Esophagus (tissue), 2 donors: ENCODE measurements at regions not wholly inside any gene's neighbourhood (a gene's known extent, or its start where the extent isn't known, plus 50 kb on each side); places are given as distances from the start of the nearest gene placed in this dataset.

Experiments
- H3K27ac ChIP-seq, 2 donors: one replicate each; pipeline ENCODE4 v1.5.1; 2013; ENCODE audit warnings: low read depth in 2 of 2, mild to moderate bottlenecking in 2 of 2, inconsistent platforms in 1 of 2, low read length in 1 of 2, moderate library complexity in 1 of 2
- H3K27me3 ChIP-seq, 2 donors: one replicate each; pipeline ENCODE4 v1.6.1; 2013; ENCODE audit warnings: low read length in 2 of 2, control low read depth in 1 of 2, mild to moderate bottlenecking in 1 of 2; ENCODE audit not compliant: insufficient read depth in 2 of 2, control insufficient read depth in 1 of 2
- H3K36me3 ChIP-seq, 2 donors: one replicate each; pipeline ENCODE4 v1.6.1; 2013; ENCODE audit warnings: low read length in 1 of 2; ENCODE audit not compliant: control insufficient read depth in 2 of 2, insufficient read depth in 2 of 2
- H3K4me1 ChIP-seq, 2 donors: one replicate each; pipeline ENCODE4 v1.6.1; 2013; ENCODE audit warnings: low read length in 1 of 2; ENCODE audit not compliant: control insufficient read depth in 2 of 2, insufficient read depth in 2 of 2
- H3K4me3 ChIP-seq, 2 donors: one replicate each; pipeline ENCODE4 v1.5.1; 2013; ENCODE audit warnings: low read length in 2 of 2, mild to moderate bottlenecking in 2 of 2, low read depth in 1 of 2, moderate library complexity in 1 of 2
- H3K9me3 ChIP-seq, 2 donors: one replicate each; pipeline ENCODE4 v1.6.1; 2013; ENCODE audit warnings: mild to moderate bottlenecking in 2 of 2, low read depth in 1 of 2, low read length in 1 of 2, moderate library complexity in 1 of 2; ENCODE audit not compliant: control insufficient read depth in 2 of 2, insufficient read depth in 1 of 2
- WGBS, 2 donors: extraction: QIAGEN DNeasy Blood & Tissue Kit; methylation state at CpG; one replicate each; pipeline ENCODE4 v1.1.7; 2013; 5-methylcytosine and 5-hydroxymethylcytosine counted together
- donor health status: healthy with polysubstance abuse.
- donor health status: Bipolar disorder and iron deficiency.

DNA sequence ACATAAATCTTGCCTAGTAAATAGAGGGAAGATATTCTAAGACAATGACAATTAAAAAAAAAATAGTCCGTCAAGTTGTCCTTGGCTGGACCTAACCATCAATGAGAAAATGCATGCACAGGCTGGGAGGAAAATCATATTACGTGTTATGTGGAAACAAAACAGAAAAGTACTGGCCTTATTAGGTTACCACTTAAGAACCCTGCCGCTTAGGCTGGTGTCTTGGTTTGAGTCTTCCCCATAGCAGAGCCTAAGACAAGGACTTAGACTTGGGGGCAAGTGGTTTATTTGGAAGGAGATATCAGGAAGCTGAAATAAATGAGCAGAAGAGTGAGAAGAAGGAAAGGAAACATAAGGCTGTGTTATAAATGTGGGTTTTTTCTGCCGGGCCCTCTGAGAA lies 186.4 kb downstream of the MRPL39 start:
- Histone ChIP-seq H3K27me3 (no peaks in the 10 kb centered on the region), H3K27ac (no peak overlapping the region), H3K36me3 (peaks cover 0 to 2% of the 10 kb centered on the region in 2 donors), H3K4me3 (no peak overlapping the region), H3K9me3 (no peaks in the 10 kb centered on the region), H3K4me1 (no peaks in the 10 kb centered on the region)
- 84 to 89% methylated on average over 4 of the region's 4 CpGs for WGBS, 2 donors

DNA sequence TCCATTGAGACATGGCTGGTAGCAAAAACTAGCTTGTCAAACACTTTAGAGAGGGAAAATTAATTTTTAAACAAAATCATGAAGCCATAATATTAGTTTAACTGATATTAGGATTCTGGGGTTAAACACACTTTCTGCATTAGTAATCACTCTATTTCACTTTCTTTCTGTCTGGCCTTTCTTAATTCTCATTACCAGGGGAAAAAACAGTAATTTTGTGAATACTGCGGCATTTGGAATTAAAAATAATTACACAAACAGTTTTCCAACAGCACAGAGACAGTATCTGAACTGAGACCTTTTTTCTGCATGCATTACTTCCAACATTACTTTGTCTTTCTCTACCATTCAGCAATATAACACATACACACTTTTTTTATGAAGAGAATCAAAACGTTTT lies 190.6 kb downstream of the MRPL39 start:
- 53 to 59% methylated on average over 2 of the region's 2 CpGs for WGBS, 2 donors
- Histone ChIP-seq H3K36me3 (peaks cover 0 to 2% of the 10 kb centered on the region in 2 donors), H3K4me1 (no peaks in the 10 kb centered on the region), H3K27me3 (no peaks in the 10 kb centered on the region), H3K4me3 (no peak overlapping the region), H3K9me3 (no peaks in the 10 kb centered on the region), H3K27ac (no peak overlapping the region)

DNA sequence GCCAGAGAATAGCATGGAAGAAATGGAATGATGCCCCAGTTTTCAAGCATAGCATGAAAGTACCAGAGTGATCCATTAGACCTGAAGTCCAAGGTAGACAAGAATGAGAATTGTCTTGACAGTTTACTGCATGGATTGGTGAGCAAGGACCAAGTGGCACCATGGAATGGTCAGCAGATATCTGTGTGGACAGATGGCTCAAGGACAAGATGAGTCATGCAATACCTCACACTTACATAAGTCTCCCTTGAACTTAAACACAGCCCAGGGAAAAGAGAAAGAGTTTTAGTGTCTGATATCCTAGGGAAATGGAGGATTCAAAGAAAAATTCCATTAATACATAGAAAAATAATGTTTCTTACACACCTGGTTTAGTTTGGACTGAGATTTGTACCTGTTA lies 195.2 kb downstream of the MRPL39 start:
- Histone ChIP-seq H3K27me3 (no peaks in the 10 kb centered on the region), H3K36me3 (no peaks in the 10 kb centered on the region), H3K9me3 (no peaks in the 10 kb centered on the region), H3K27ac (no peak overlapping the region), H3K4me3 (no peak overlapping the region), H3K4me1 (no peaks in the 10 kb centered on the region)

DNA sequence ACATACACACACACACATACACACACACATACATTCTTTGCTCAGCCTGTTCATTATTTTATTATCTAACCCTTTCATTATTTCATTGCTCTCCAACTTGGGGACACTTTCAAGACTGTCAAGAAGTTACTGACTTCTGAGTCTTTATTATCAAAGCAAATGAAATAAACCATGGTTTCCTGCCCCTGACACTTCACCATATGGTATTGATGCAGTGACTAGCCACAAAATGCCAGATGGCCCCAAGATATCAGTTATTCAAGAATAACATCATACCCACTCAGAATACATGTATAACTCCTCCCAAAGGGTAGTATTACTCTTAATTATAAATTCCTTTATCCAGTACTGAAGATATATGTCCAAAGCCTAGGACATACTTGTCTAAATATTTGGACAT lies 197.3 kb downstream of the MRPL39 start:
- no peak overlapping the region for H3K27ac ChIP-seq
- H3K27me3 ChIP-seq: no peaks in the 10 kb centered on the region
- H3K36me3 ChIP-seq: no peaks in the 10 kb centered on the region
- H3K9me3 ChIP-seq: no peaks in the 10 kb centered on the region
- H3K4me3 ChIP-seq: no peak overlapping the region
- H3K4me1 ChIP-seq: no peaks in the 10 kb centered on the region

DNA sequence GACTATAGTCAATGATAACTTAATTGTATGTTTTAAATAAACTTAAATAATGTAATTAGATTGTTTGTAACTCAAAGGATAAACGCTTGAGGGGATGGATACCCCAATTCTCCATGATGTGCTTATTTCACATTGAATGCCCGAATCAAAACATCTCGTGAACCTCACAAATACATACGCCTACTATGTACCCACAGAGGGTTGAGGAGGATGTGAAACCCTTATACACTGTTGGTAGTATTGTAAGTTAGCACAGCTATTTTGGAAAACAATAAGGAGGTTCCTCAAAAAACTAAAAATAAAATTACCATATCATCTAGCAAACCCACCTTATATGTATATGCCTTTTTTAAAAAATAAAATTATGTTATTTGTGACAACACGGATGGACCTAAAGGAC lies 198.6 kb downstream of the MRPL39 start:
- H3K36me3 ChIP-seq: no peaks in the 10 kb centered on the region
- H3K27me3 ChIP-seq: no peaks in the 10 kb centered on the region
- no peaks in the 10 kb centered on the region for H3K4me1 ChIP-seq
- no peak overlapping the region for H3K4me3 ChIP-seq
- WGBS, 2 donors: 72 to 78% methylated on average over 5 of the region's 5 CpGs
- H3K27ac ChIP-seq: no peak overlapping the region
- no peaks in the 10 kb centered on the region for H3K9me3 ChIP-seq

DNA sequence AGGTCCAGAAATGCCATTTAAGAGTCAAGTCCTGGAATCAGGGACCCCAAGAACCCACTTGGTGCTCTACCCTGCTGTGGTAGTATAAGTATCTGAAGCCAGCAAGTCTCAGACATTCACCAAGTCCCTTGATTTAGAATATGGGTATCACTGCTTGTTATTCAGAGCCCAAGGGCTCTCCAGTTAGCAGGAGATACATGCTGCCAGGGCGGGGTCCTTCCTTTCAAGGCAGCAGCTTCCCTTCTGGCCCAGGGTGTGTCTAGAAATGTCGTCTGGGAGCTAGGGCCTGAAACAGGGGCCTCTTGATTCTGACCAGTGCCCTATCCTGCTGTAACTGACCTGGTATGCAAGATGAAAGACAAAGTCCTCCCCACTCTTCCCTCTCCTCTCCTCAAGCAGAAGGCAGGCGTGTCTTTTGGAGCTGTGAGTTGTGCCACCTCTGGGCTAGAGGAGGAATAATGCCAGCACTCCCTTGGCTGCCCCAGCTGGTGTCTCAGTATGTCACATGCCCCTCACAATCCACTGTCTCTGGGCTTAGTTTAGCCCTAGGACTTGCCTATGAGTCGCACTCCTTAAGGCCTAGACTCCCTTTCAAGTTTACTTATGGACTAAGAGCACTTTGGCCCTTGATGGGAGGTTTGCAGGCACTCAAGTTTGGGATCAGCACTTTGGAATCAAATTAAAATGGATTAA lies 200.2 kb downstream of the MRPL39 start:
- H3K27me3 ChIP-seq: no peaks in the 10 kb centered on the region

DNA sequence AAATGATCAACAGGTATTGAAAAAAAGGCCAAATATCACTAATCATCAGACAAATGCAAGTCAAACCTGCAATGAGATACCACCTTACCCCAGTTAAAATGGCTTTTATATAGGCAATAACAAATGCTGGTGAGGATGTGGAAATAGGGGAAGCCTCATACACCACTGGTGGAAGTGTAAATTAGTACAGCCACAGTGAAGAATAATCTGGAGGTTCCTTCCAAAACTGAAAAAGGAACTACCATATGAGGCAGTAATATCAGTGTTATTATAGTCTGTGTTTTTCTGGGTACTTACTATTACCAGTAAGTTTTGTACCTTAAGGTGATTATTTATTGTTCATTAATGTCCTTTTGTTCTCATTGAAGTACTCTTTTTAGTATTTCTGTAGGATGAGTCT lies 201.3 kb downstream of the MRPL39 start:
- Histone ChIP-seq H3K36me3 (no peaks in the 10 kb centered on the region), H3K4me1 (no peaks in the 10 kb centered on the region), H3K27me3 (no peaks in the 10 kb centered on the region), H3K9me3 (no peaks in the 10 kb centered on the region), H3K27ac (no peak overlapping the region), H3K4me3 (no peak overlapping the region)

More for the DNA sequence above, 200.2 kb downstream of the MRPL39 start:
- Histone ChIP-seq H3K4me3 (no peak overlapping the region), H3K4me1 (no peaks in the 10 kb centered on the region), H3K36me3 (no peaks in the 10 kb centered on the region), H3K9me3 (no peaks in the 10 kb centered on the region), H3K27ac (no peak overlapping the region)
- 58 to 69% methylated on average over 4 of the region's 4 CpGs for WGBS, 2 donors

DNA sequence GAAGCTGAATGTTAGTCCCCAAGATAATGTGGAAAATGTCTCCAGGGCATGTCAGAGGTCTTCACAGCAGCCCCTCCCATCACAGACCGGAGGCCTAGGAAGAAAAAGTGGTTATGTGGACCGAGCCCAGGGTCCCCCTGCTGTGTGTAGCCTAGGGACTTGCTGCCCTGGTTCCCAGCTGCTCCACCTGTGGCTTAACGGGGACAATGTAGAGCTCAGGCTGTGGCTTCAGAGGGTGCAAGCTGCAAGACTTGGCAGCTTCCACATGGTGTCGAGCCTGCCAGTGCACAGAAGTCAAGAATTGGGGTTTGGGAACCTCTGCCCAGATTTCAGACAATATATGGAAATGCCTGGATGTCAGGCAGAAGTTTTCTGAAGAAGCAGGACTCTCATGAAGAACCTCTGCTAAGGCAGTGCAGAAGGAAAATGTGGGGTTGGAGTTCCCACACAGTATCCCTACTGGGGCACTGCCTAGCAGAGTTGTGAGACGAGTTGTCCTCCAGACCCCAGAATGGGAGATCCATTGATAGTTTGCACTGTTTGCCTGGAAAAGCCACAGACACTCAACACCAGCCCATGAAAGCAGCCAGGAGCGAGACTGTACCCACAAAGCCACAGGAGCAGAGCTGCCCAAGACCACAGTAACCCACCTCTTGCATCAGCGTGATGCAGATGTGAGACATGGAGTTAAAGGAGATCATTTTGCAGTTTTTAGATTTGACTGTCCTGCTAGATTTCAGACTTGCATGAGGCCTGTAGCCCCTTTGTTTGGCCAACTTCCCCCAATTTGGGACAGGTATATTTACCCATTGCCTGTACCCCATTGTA lies 204.9 kb downstream of the MRPL39 start:
- no peak overlapping the region for H3K27ac ChIP-seq
- H3K36me3 ChIP-seq: no peaks in the 10 kb centered on the region
- whole genome bisulfite sequencing, 2 donors: 62 to 70% methylated on average over 7 of the region's 7 CpGs
- H3K4me3 ChIP-seq: no peak overlapping the region
- H3K4me1 ChIP-seq: no peaks in the 10 kb centered on the region
- H3K27me3 ChIP-seq: no peaks in the 10 kb centered on the region
- H3K9me3 ChIP-seq: no peaks in the 10 kb centered on the region

DNA sequence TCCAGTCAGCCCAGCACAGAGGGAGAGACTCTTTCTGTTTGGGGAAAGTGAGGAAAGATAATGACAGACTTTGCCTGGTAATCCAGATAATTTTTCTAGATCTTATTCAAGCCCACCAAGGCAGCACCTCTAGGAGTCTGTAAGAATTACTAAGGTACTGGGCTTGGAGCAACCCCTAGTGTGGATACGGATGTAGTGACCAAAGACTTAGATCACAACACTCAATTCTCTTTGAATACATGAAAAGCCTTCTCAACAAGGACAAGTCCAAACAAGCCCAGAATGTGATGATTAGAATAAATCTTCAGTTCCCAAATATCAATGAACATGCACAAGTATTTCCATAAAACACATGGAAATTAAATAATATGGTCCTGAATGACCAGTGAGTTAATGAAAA lies 206.9 kb downstream of the MRPL39 start:
- Histone ChIP-seq H3K27ac (no peak overlapping the region), H3K27me3 (no peaks in the 10 kb centered on the region), H3K4me1 (no peaks in the 10 kb centered on the region), H3K4me3 (no peak overlapping the region), H3K36me3 (no peaks in the 10 kb centered on the region), H3K9me3 (no peaks in the 10 kb centered on the region)
- WGBS, 2 donors: 67% methylated on average over 1 of the region's 1 CpG

DNA sequence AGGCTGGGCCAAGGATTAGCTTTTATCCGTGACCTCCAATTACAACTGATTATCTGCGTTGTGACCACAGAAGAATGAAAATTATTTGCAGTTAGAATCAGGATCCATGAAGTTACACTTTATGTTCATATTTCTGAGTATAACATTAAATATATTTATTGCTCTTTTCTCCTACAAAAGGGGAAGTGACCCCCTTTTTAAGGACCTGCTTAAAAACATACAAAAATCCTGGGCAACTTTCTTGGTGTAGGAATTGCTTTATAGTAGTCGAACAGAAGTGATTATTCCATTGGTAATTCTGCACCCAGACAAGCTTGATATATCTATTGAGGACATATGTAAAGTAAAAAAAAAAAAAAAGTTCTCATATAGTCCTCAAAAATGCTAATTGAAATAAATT lies 208.7 kb downstream of the MRPL39 start:
- no peaks in the 10 kb centered on the region for H3K9me3 ChIP-seq
- 92 to 95% methylated on average over 3 of the region's 3 CpGs for WGBS, 2 donors
- no peak overlapping the region for H3K4me3 ChIP-seq
- H3K27ac ChIP-seq: no peak overlapping the region
- no peaks in the 10 kb centered on the region for H3K36me3 ChIP-seq
- no peaks in the 10 kb centered on the region for H3K4me1 ChIP-seq
- no peaks in the 10 kb centered on the region for H3K27me3 ChIP-seq
